Activated CD4-positive, alpha-beta T cell treated with anti-CD3 and anti-CD28 coated beads, Interleukin-2, Interleukin-6, amounts not matched to agents 100 ng/mL and 50 ng/mL, durations not matched to agents 16 hours and 8 hours (primary cell): ENCODE measurements at regions not wholly inside any gene's neighbourhood (a gene's known extent, or its start where the extent isn't known, plus 50 kb on each side); places are given as distances from the start of the nearest gene placed in this dataset.
"Not testable (repeated sequence)": the region's sequence is repeated elsewhere in the genome, so short reads cannot be mapped to it uniquely, and the experiment has no call there.

Source experiments
- DNase-seq: peaks from one replicate; pipeline ENCODE4 v3.0.0-alpha.2; 2020

- DNase-seq = no peak
These were observed 145.7 kb upstream of the FERD3L start for GRCh38 chr7:19290968-19291367.

- DNase-seq = no peak
These were observed 144.8 kb upstream of the FERD3L start for GRCh38 chr7:19290066-19290465.

- no peak for DNase-seq
These were observed 139.5 kb upstream of the FERD3L start for GRCh38 chr7:19284596-19285300.

GRCh38 chr7:19284136-19284535, 138.9 kb upstream of the FERD3L start:
- DNase-seq = no peak

DNA sequence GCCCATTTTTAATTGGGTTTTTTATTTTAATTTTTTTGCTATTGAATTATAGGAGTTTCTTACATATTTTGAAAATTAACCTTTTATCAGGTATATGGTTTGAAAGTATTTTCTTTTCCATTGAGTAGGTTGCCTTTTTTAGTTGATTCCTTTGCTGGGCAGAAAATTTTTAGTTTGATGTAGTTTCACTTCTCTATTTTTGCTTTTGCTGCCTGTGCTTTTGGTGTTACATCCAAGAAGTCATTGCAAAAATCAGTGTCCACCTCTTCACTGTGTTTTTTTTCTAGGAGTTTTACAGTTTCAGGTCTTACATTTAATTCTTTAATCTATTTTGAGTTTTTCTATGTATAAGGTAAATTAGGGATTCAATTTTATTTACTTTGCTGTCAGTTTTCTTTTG, 129.8 kb upstream of the FERD3L start:
- no peak for DNase-seq

GRCh38 chr7:19272329-19272728, 127.1 kb upstream of the FERD3L start:
- not testable (repeated sequence) for DNase-seq

DNA sequence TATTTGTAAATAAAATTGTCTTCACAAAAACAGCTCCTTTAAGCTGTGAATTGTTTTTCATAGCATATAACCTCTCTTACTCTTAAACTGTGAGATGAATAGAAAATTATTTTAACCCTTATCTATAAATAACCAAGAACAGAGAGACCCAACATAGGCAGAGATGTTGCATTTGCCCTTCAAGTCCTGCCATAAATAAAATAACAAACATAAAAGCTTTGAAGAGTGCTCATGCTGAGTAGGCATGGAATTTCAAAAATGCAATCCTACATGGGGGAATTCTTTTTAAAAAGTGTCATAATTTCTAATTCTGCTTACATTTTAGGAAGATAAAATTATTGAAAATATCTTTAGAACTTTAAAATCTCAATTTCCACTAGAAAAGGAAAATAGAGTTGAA, 124.1 kb upstream of the FERD3L start:
- no peak for DNase-seq

DNA sequence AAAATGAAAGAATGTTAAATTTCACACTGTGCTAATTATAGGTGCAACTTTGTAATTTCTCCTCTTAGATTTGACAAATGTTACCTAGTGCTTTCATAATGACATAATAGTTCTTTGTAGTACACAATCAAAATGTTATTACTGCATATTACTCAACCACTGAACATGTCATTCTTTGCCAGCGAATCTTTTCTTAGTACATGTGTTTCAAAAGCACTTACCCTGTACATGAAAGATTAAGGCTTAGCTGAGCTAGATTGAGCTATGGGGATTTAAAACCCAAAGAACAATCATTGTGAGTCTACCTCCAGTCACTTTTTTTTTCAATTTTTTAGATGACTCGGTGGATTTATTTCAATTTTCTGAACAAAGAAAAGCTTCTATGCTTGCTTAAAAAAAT, 123.5 kb upstream of the FERD3L start:
- no peak for DNase-seq

- no peak for DNase-seq
These were observed 117.6 kb upstream of the FERD3L start for GRCh38 chr7:19262826-19263225.

- no peak for DNase-seq
These were observed 104.1 kb upstream of the FERD3L start for GRCh38 chr7:19249281-19249680.

DNA sequence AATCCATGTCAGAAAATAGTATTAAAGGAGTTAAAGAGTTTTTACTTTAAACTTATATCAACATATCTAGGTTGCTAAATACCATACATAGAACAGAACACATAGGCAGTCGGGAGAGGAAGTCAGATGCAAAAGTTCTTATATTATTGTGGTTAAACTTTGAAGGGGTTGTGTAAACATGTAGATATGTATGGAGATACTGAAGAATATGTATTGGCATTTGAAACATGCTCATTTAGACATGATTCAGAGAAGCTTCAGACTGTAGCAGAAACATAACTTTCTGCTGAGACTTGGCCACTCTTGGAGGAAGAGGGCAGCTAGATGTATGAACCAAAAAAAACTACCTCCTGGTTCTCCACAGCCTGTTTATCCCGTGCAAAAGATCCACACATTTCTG, 103.5 kb upstream of the FERD3L start:
- no peak for DNase-seq

DNA sequence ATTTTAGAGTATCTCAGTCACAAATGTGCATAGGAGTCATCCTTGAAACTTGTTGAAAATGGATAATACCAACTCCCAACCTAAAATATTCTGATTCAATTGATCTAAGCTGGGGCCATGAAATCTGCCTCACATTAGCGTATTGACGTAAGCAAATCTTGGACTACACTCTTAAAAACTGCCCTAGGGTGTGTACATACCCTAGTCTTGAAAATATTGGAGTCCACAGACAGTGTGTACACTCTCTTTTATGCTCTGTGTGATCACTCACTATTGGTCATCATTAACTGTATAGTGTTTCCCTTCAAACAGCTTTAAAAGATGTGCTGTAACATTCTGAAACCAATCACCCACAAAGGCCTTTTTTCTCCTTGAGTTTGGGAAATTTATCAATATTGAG, 102.9 kb upstream of the FERD3L start:
- no peak for DNase-seq

DNA sequence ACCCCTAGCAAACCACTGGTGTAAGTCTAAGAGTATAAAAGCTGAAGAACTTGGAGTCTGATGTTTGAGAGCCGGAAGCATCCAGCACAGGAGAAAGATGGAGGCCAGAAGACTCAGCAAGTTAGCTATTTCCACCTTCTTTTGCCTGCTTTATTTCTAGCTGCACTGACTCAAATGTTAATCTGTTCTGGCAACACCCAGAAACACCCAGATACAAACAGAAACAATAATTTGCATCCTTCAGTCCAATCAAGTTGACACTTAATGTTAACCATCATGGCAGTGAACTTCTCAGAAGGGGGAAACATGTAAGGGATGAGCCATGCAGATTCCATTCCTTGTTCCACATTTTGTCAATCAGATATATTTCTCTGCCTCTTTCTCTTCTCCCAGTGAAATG, 101.8 kb upstream of the FERD3L start:
- no peak for DNase-seq

GRCh38 chr7:19242246-19242645, 97.0 kb upstream of the FERD3L start:
- DNase-seq = no peak

- DNase-seq = no peak
These were observed 94.7 kb upstream of the FERD3L start for GRCh38 chr7:19239951-19240350.

GRCh38 chr7:19235680-19236079, 90.5 kb upstream of the FERD3L start:
- no peak for DNase-seq

GRCh38 chr7:19224951-19225350, 79.7 kb upstream of the FERD3L start:
- no peak for DNase-seq

DNA sequence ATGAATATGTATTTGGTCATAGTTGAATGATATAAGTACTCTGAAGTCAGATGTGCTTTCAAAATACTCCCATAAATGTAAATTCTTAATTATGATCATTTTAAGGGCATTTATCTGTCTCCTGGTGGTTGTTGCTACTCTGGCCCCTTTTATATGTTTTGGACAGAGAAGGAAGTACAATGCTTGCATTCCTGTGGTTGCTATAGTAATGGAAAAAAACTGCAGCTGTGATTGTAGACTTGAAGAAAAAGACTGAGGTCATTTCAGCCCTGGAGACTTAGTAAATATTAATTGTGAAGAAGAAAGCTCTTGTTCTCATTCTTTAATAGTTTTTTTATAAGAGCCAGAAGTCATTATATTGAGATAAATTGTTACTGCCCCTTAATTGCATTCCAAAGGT, 70.2 kb upstream of the FERD3L start:
- DNase-seq = no peak

DNA sequence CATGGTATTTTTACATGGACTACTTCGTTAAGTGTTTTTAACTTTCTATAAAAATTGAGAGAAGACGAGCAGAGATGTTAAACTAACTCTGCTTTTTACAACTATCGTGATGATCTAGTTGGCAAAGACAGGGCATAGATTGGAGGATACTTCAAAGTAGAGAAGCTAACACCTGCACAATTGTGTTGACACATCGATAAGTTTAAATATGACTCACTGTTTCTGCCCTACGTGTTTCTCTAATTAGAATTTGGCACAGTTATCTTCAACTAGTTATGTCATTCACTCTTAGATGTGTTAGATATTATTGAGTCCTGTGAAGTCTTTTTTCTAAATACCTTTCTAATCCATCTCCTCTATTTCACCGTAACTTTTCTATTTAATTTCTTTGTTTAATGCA, 68.5 kb upstream of the FERD3L start:
- no peak for DNase-seq

- DNase-seq = no peak
These were observed 65.7 kb upstream of the FERD3L start for GRCh38 chr7:19210893-19211413.

- no peak for DNase-seq
These were observed 64.0 kb upstream of the FERD3L start for GRCh38 chr7:19209166-19209696.

GRCh38 chr7:19206721-19207120, 61.5 kb upstream of the FERD3L start:
- DNase-seq = no peak

DNA sequence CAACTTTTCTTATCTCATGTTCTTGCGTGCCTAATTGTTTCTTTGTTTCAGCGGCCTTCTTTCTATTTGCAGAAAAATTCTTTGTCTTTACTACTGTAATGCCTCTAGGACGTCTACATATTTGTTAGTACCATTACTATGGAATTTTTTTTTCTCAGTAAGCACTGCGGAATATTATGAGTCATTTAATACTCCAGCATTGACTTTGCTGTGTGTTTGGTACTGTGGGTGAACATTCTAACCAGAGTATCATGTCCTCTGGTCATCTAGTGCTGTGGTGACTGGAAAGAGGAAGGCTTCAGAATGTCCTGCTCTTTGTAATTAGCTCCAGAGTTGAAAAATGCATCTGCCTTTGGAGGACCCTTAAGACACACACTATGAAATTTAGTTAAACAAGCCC, 58.5 kb upstream of the FERD3L start:
- DNase-seq = no peak

GRCh38 chr7:19202599-19202998, 57.4 kb upstream of the FERD3L start:
- DNase-seq = no peak
